Immature natural killer cell (primary cell): ENCODE measurements at regions not wholly inside any gene's neighbourhood (a gene's known extent, or its start where the extent isn't known, plus 50 kb on each side); places are given as distances from the start of the nearest gene placed in this dataset.

Source experiments
- DNase-seq, 3 donors: peaks; one replicate each; pipeline ENCODE4 v3.0.0; 2022; ENCODE audit warnings: mixed read lengths in 1 of 3
- H3K27ac Mint-ChIP-seq, 6 donors: one replicate each; pipeline ENCODE4 v1.8.0; 2020; ENCODE audit warnings: mixed read lengths in 6 of 6, mild to moderate bottlenecking in 5 of 6, inconsistent platforms in 4 of 6, moderate library complexity in 3 of 6
- H3K27me3 Mint-ChIP-seq, 3 donors: one replicate each; pipeline ENCODE4 v1.8.0; 2020 to 2021; ENCODE audit warnings: low read depth in 3 of 3, mild to moderate bottlenecking in 3 of 3, mixed read lengths in 3 of 3, moderate library complexity in 3 of 3, inconsistent platforms in 1 of 3
- H3K36me3 Mint-ChIP-seq, 3 donors: one replicate each; pipeline ENCODE4 v1.8.0; 2020; ENCODE audit warnings: mixed read lengths in 3 of 3, inconsistent platforms in 2 of 3, mild to moderate bottlenecking in 2 of 3
- H3K4me1 Mint-ChIP-seq, 2 donors: one replicate each; pipeline ENCODE4 v1.8.0; 2020; ENCODE audit warnings: inconsistent platforms in 2 of 2, mild to moderate bottlenecking in 2 of 2, mixed read lengths in 2 of 2, moderate library complexity in 1 of 2
- H3K4me3 Mint-ChIP-seq, 5 donors: one replicate each; pipeline ENCODE4 v1.8.0; 2020; ENCODE audit warnings: mild to moderate bottlenecking in 5 of 5, mixed read lengths in 5 of 5, inconsistent platforms in 3 of 5, moderate library complexity in 3 of 5
- H3K9me3 Mint-ChIP-seq, 6 donors: one replicate each; pipeline ENCODE4 v1.8.0; 2020; ENCODE audit warnings: mild to moderate bottlenecking in 6 of 6, mixed read lengths in 6 of 6, inconsistent platforms in 4 of 6, moderate library complexity in 3 of 6

DNA sequence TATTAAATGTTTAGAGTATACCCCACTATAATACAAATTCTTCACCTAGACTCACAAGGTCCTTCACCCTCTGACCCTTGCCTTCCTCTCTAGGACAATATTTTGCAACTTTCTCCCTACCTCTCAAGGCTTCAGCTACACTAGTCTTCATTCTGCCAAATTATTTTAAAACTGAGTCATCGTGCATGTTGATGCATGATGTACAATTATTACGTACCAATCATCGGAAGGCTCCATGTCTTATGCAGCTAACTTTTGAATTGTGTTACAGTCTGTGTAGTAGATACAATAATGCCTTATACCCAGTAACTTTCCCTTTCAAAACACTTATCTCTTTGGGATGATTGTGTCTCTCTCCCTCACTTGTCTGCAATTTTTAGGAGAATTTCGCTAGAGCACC lies 98.5 kb upstream of the ROBO2 start:
- Mint-ChIP-seq H3K27me3 (peaks cover 0 to 4% (median 2%) of the 10 kb centered on the region in 3 donors), H3K4me3 (no peak overlapping the region), H3K36me3 (peaks cover 0 to 3% (median 0%) of the 10 kb centered on the region in 3 donors), H3K9me3 (peaks cover 13 to 44% (median 18%) of the 10 kb centered on the region in 6 donors), H3K27ac (no peak overlapping the region), H3K4me1 (no peaks in the 10 kb centered on the region)
- no peak for DNase-seq

DNA sequence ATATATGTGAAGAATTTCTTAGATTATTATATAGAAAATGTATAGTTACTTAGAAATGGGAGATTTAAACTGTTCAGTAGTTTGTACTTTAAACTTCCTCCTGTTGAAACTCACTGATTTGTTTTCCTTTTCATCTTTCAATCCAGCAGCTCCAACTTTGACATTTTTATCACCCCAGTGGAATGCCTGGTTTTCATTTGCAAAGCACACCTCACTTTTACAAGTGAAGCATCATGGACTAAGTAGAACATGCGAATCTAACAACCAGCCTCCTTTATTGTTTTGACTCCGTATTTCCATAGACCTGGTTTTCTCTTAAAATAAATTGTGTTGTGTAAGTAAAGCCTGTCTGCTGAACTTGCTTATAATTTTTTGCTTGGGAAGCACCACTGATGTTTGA lies 97.8 kb upstream of the ROBO2 start:
- Mint-ChIP-seq H3K36me3 (peaks cover 0 to 3% (median 0%) of the 10 kb centered on the region in 3 donors), H3K4me3 (no peak overlapping the region), H3K27ac (no peak overlapping the region), H3K9me3 (peaks cover 14 to 49% (median 19%) of the 10 kb centered on the region in 6 donors), H3K27me3 (peaks cover 0 to 7% (median 2%) of the 10 kb centered on the region in 3 donors), H3K4me1 (no peaks in the 10 kb centered on the region)
- DNase-seq = no peak

DNA sequence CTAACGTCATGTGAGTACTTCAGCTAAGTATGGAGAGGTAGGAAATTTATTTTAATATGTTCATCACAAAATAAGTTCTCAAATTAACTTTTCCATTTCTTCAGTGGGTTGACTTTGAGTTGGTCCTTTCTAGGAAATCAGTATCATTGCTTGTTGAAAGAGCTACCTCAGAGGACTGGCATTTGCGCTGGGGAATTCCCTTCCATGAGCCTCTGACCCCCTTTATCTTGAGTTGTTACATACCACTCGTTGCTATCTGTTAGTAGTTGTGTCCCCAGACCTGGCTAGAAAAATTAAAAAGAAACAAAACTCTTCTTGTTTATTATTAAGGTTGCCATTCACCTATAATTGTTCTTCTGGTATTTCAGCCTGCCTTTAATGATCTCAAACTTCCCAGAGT lies 96.8 kb upstream of the ROBO2 start:
- Mint-ChIP-seq H3K27me3 (peaks cover 0 to 7% (median 2%) of the 10 kb centered on the region in 3 donors), H3K9me3 (peaks cover 14 to 56% (median 23%) of the 10 kb centered on the region in 6 donors), H3K4me1 (no peaks in the 10 kb centered on the region), H3K4me3 (no peak overlapping the region), H3K27ac (no peak overlapping the region), H3K36me3 (peaks cover 0 to 3% (median 0%) of the 10 kb centered on the region in 3 donors)
- DNase-seq = no peak

DNA sequence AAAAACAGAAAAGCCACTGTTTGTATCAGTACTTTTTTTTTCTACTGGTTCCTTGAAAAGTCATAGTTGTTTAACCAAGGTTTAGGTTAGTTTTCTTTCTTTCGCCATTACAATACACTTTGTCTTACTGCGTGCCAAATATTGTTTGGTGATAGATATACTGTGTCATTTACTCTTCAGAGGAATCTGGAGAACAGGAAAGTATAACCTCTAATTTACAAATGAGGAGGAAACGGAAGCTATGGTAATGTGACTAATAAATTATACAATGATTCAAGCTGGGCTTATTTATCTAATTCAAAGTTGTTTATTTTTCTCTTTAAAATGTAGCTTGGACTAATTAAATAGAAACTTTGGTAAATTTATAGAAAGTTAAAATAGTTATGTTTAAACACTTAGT lies 96.2 kb upstream of the ROBO2 start:
- H3K4me3 Mint-ChIP-seq = no peak overlapping the region
- H3K27ac Mint-ChIP-seq = no peak overlapping the region
- peaks cover 12 to 59% (median 23%) of the 10 kb centered on the region in 6 donors for H3K9me3 Mint-ChIP-seq
- H3K36me3 Mint-ChIP-seq = peaks cover 0 to 3% (median 0%) of the 10 kb centered on the region in 3 donors
- H3K4me1 Mint-ChIP-seq = no peaks in the 10 kb centered on the region
- no peak for DNase-seq
- peaks cover 0 to 7% (median 2%) of the 10 kb centered on the region in 3 donors for H3K27me3 Mint-ChIP-seq

DNA sequence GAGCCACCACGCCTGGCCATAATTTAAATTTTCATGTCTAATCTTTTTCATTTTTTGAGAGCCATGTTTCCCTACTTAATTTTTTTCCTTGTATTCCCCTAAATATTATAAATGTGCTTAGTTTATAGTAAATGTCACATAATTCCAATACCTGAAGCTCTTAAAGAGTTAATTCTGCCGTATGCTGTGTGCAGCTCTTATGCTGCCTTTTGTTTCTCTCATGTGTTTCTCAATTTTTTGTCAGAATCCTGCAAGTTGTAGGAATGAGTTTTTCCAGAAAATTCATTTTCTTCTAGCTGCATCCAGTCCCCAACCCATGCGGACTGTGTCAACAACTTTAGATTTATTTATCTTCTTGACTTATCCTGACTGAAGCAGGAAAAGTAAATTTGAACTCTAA lies 90.9 kb upstream of the ROBO2 start:
- H3K27me3 Mint-ChIP-seq = peaks cover 0 to 5% (median 2%) of the 10 kb centered on the region in 3 donors
- no peaks in the 10 kb centered on the region for H3K4me1 Mint-ChIP-seq
- no peak overlapping the region for H3K4me3 Mint-ChIP-seq
- H3K36me3 Mint-ChIP-seq = no peaks in the 10 kb centered on the region
- H3K9me3 Mint-ChIP-seq = peaks cover 4 to 47% (median 20%) of the 10 kb centered on the region in 6 donors
- DNase-seq = no peak
- H3K27ac Mint-ChIP-seq = no peak overlapping the region

DNA sequence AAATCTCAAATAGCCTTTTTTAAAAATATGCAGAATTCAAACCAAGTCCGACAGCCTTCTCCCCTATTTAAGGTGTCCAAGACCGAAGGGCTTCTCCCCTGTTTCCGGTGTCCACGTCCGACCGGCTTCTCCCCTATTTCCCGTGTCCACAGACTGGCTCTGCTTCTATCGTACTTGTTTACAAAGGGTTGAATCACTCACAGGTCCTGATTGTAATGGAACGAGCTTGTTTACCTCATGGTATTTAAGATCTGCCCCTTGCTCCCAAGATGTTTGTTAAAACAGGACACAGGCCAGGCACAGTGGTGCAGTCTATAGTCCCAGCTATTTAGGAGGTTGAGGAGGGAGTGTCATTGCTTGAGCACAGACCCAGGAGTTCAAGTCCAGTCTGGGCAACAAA lies 90.4 kb upstream of the ROBO2 start:
- H3K9me3 Mint-ChIP-seq = peaks cover 4 to 50% (median 20%) of the 10 kb centered on the region in 6 donors
- no peak overlapping the region for H3K27ac Mint-ChIP-seq
- no peak overlapping the region for H3K4me3 Mint-ChIP-seq
- peaks cover 0 to 5% (median 2%) of the 10 kb centered on the region in 3 donors for H3K27me3 Mint-ChIP-seq
- DNase-seq = no peak
- no peaks in the 10 kb centered on the region for H3K36me3 Mint-ChIP-seq
- no peaks in the 10 kb centered on the region for H3K4me1 Mint-ChIP-seq

DNA sequence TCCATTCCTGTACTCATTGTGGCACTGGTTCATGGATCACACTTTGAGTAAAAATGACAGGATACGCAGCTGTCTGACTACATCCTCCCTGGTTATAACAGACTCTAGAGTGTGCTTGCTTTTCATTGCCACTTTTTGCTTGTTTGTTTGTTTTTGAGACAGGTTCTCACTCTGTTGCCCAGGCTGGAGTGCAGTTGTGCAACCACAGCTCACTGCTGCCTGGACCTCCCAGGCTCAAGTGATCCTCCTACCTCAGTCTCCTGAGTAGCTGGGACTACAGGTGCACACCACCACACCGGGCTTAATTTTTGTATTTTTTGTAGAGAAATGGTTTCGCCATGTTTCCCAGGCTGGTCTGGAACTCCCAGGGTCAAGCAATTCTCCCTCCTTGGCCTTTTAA lies 89.3 kb upstream of the ROBO2 start:
- no peaks in the 10 kb centered on the region for H3K4me1 Mint-ChIP-seq
- H3K9me3 Mint-ChIP-seq = peaks cover 6 to 54% (median 24%) of the 10 kb centered on the region in 6 donors
- no peaks in the 10 kb centered on the region for H3K36me3 Mint-ChIP-seq
- no peak overlapping the region for H3K27ac Mint-ChIP-seq
- H3K4me3 Mint-ChIP-seq = no peak overlapping the region
- H3K27me3 Mint-ChIP-seq = peaks cover 0 to 5% (median 2%) of the 10 kb centered on the region in 3 donors
- DNase-seq = no peak

DNA sequence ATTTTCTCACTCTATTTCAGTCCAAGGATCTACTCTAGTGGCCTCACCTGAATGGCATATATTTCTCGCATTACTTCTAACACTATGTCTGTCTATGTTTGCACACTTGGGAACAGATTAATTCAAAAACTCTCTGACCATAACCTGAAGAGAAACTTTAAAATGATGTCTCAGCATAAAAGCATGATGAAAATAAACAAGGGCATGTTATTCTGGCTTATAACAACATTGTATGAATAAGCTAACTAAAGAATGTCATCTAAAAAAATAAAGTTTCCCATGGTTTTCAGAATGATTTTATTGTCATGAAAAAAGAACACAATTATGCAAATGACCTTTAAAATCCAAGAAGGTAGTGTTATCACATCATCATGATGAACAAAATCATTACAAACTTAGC lies 85.5 kb upstream of the ROBO2 start:
- Mint-ChIP-seq H3K27ac (no peak overlapping the region), H3K4me3 (no peak overlapping the region), H3K27me3 (no peaks in the 10 kb centered on the region), H3K4me1 (no peaks in the 10 kb centered on the region), H3K36me3 (no peaks in the 10 kb centered on the region), H3K9me3 (peaks cover 6 to 50% (median 24%) of the 10 kb centered on the region in 6 donors)
- DNase-seq = no peak

DNA sequence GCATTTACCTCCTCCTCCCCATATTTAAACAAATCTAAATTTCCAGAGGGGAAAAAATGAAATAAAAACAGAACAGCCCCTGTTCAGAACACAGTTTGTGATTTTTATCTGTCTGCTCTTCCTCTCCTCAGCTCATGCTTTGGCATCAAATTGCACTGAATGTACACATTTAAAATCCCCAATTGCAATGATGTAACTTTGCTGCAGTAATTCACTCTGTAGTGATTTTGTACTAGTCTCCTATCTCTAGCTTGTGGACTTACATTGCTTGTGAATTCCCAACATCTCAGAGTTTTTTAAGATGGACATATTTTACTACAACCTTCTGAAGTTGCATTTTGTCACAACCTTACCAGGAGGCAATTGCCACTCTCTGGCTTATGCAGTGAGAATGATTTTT lies 81.6 kb upstream of the ROBO2 start:
- Mint-ChIP-seq H3K4me3 (no peak overlapping the region), H3K27me3 (no peaks in the 10 kb centered on the region), H3K9me3 (peaks cover 0 to 41% (median 15%) of the 10 kb centered on the region in 6 donors), H3K36me3 (no peaks in the 10 kb centered on the region), H3K4me1 (no peaks in the 10 kb centered on the region), H3K27ac (no peak overlapping the region)
- no peak for DNase-seq

DNA sequence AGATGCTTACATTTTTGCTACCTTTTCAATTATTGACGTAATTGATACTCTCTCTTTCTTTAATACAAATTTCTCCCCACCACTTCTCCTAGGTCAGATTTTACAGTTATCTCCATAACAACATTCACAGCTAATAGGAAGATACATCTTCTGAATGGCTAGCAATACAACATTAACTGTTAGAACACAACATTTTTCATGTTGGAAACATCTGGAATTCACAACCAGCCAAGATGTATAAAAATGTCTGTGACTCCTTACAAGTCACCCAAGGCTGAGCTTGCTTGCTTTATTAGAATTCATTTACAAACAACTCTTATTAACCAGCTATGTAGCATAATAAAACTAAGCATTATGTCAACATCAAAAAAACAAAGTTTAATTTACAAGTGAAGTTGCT lies 81.0 kb upstream of the ROBO2 start:
- Mint-ChIP-seq H3K4me3 (no peak overlapping the region), H3K4me1 (no peaks in the 10 kb centered on the region), H3K27me3 (no peaks in the 10 kb centered on the region), H3K9me3 (peaks cover 0 to 39% (median 15%) of the 10 kb centered on the region in 6 donors), H3K27ac (no peak overlapping the region), H3K36me3 (no peaks in the 10 kb centered on the region)
- no peak for DNase-seq

DNA sequence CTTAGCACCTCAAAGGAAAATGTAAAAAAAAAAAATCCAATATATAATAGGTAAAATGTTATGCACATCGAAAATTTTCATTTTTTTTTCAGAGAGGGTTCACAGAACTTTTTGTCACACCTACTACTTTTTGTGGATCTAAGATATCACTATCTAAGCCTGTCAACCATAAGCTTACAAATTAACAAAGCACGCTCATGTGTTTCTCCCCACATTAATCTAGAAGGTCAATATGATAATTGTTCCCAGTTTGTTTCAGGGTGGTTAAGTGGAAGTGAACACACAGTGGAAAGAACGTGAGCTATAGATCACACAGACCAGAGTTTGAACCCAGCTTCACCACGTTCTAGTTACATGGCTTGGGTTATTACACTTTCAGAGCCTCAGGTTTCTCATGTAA lies 78.6 kb upstream of the ROBO2 start:
- H3K4me3 Mint-ChIP-seq = no peak overlapping the region
- peaks cover 0 to 32% (median 12%) of the 10 kb centered on the region in 6 donors for H3K9me3 Mint-ChIP-seq
- no peaks in the 10 kb centered on the region for H3K27me3 Mint-ChIP-seq
- no peaks in the 10 kb centered on the region for H3K4me1 Mint-ChIP-seq
- H3K27ac Mint-ChIP-seq = no peak overlapping the region
- DNase-seq = no peak
- H3K36me3 Mint-ChIP-seq = no peaks in the 10 kb centered on the region

DNA sequence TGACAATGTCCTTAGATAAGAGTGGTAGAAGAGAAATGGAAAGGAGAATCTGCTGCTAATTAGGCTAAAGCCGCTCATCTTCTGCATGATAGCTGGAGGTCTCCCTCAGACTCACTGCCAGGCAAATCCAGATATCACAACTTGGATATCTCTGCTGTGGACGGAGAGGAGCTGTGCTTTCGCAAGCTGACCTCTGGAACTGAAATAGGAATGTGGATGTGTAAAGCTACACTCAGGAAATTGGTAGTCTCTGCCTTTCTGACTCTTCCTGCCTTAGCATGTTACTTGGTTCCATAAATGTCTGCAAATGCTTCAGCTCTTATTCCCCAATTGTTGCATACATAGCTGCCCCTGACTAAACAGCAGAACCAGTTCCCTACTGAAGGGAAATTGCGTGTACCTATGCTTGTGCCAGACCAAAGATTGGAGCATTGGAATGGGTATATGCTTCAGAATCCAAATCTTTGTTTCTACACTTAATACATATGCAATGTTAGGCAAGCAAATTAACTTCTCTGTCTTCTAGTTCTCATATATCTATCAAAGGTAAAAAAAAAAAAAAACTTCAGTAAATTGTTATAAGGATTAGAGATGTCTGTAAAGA lies 74.7 kb upstream of the ROBO2 start:
- H3K4me1 Mint-ChIP-seq = no peaks in the 10 kb centered on the region
- H3K4me3 Mint-ChIP-seq = no peak overlapping the region
- H3K27ac Mint-ChIP-seq = no peak overlapping the region
- no peaks in the 10 kb centered on the region for H3K27me3 Mint-ChIP-seq
- peaks cover 1 to 38% (median 12%) of the 10 kb centered on the region in 6 donors for H3K9me3 Mint-ChIP-seq
- DNase-seq = no peak
- H3K36me3 Mint-ChIP-seq = no peaks in the 10 kb centered on the region

DNA sequence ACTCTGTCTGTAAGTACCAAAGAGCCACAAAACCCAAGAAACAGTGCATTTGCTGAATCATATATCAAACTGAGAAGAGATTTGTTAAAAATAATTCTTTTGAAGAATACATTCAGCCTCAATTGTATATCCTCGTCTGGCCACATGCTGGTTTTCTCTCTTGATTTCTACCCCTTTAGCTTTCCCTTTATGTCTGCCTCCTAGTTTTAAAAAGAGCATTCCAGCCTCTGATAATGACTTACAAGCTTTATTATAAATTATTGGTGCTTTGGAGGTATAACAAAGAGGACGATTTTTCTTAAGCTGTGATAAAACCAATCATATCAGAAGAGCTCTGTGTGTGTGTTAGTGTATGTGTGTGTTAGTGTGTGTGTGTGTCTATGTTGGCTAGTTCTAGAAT lies 70.4 kb upstream of the ROBO2 start:
- no peak overlapping the region for H3K4me3 Mint-ChIP-seq
- no peaks in the 10 kb centered on the region for H3K27me3 Mint-ChIP-seq

DNA sequence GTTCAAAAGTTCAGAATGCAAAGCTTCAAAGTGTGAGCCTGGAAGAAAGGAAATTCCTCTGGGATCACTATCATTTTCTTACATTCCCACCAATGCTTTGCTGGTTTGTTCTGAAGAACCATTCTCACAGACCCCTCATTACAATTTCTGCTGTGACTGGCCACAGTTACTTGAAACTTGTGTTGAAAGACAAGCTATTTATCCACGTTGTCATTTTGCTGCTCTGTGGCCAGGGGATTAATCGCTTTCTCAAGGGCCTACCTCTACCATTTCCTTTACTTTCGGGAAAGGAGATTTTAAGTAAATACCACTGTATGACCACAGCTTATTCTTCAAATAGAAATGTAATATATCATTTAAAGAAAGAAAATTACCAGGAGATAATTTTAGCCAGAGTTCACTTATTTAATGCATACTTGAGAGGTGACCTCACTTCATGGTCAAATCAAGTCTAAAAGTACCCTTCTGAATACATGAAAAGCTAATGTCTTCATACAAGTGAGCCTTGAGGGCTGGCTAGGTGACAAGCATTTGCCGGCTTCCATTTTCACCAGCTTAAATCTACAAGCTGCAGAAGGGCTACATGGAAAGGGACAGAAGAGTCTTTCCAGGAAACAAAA lies 69.8 kb upstream of the ROBO2 start:
- Mint-ChIP-seq H3K36me3 (no peaks in the 10 kb centered on the region), H3K27me3 (no peaks in the 10 kb centered on the region), H3K4me3 (no peak overlapping the region), H3K27ac (no peak overlapping the region), H3K9me3 (peaks cover 3 to 31% (median 9%) of the 10 kb centered on the region in 6 donors), H3K4me1 (no peaks in the 10 kb centered on the region)
- no peak for DNase-seq

More for the DNA sequence above, 70.4 kb upstream of the ROBO2 start:
- Mint-ChIP-seq H3K9me3 (peaks cover 3 to 33% (median 9%) of the 10 kb centered on the region in 6 donors), H3K27ac (no peak overlapping the region), H3K4me1 (no peaks in the 10 kb centered on the region), H3K36me3 (no peaks in the 10 kb centered on the region)
- no peak for DNase-seq
